Kidney epithelial cell (primary cell): ENCODE measurements at regions not wholly inside any gene's neighbourhood (a gene's known extent, or its start where the extent isn't known, plus 50 kb on each side); places are given as distances from the start of the nearest gene placed in this dataset.

ENCODE experiments used
- DNase-seq: peaks from one replicate; pipeline ENCODE4 v3.0.0-alpha.2; 2010; ENCODE audit warnings: low read depth
- H3K27me3 ChIP-seq: 2 replicates; pipeline ENCODE4 v1.6.0; 2011; ENCODE audit warnings: low read length; ENCODE audit not compliant: control insufficient read depth, insufficient read depth
- H3K36me3 ChIP-seq: 2 replicates; pipeline ENCODE4 v1.5.1; 2011; ENCODE audit warnings: low read length; ENCODE audit not compliant: control insufficient read depth, insufficient read depth
- H3K4me3 ChIP-seq: 2 replicates; pipeline ENCODE4 v1.5.1; 2011; ENCODE audit warnings: low read depth, mild to moderate bottlenecking, control low read depth, low read length
- CTCF ChIP-seq: IDR thresholded peaks from 2 replicates; pipeline ENCODE4 v1.5.1; 2011; ENCODE audit warnings: mild to moderate bottlenecking, moderate library complexity, low read length, control low read depth, inconsistent platforms; ENCODE audit not compliant: insufficient read depth, poor library complexity, severe bottlenecking

- no peak for TF ChIP-seq CTCF
- no peak overlapping the region for H3K4me3 ChIP-seq
- H3K27me3 ChIP-seq: peaks cover 15% of the 10 kb centered on the region
- H3K36me3 ChIP-seq: no peaks in the 10 kb centered on the region
- DNase-seq: no peak
Observed at GRCh38 chr14:95453713-95453980, 62.8 kb downstream of the SYNE3 start.

GRCh38 chr14:95452893-95453712 is 63.3 kb downstream of the SYNE3 start:
- DNase-seq: no peak
- Histone ChIP-seq H3K4me3 (no peak overlapping the region), H3K36me3 (no peaks in the 10 kb centered on the region), H3K27me3 (peaks cover 12% of the 10 kb centered on the region)
- TF ChIP-seq CTCF: no peak

GRCh38 chr14:95452176-95452892 is 64.1 kb downstream of the SYNE3 start:
- Histone ChIP-seq H3K4me3 (no peak overlapping the region), H3K27me3 (peaks cover 10% of the 10 kb centered on the region), H3K36me3 (no peaks in the 10 kb centered on the region)
- DNase-seq: no peak
- TF ChIP-seq CTCF: peak; percentile 43

- Histone ChIP-seq H3K36me3 (no peaks in the 10 kb centered on the region), H3K27me3 (peaks cover 7% of the 10 kb centered on the region), H3K4me3 (no peak overlapping the region)
- no peak for TF ChIP-seq CTCF
- DNase-seq: no peak
Observed at GRCh38 chr14:95449131-95449530, 67.3 kb downstream of the SYNE3 start.

- DNase-seq: no peak
- no peaks in the 10 kb centered on the region for H3K36me3 ChIP-seq
- TF ChIP-seq CTCF: no peak
- H3K4me3 ChIP-seq: no peak overlapping the region
- peaks cover 3% of the 10 kb centered on the region for H3K27me3 ChIP-seq
Observed at GRCh38 chr14:95446470-95446869, 70.0 kb downstream of the SYNE3 start.
